GM19467 (cell line): ENCODE measurements at regions not wholly inside any gene's neighbourhood (a gene's known extent, or its start where the extent isn't known, plus 50 kb on each side); places are given as distances from the start of the nearest gene placed in this dataset.
"Not testable (repeated sequence)": the region's sequence is repeated elsewhere in the genome, so short reads cannot be mapped to it uniquely, and the experiment has no call there.

ENCODE experiments used
- ATAC-seq: cut with Tn5 transposase; IDR thresholded peaks from one replicate; pipeline ENCODE4 v1.9.1; 2021; ENCODE audit warnings: mild to moderate bottlenecking, moderate library complexity; ENCODE audit not compliant: unreplicated experiment

DNA sequence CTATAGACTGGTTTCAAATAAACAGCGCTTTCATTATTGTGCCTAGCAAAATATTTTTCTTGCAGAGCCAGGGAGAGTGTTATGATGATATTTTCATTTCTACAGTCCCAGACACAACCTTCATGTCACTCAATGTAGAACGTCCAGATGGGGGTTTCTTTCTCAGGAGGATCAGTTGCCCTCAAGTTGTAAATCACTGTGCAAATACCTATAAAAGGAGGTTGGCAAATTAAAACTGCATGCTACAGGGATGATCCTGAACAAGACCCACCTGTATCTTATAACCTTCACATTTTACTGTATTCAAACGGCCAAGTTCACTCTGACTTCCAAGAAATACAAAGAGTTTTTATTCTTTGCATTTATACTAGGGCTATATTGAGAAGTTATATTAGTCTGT is 486.0 kb downstream of the EDEM1 start:
- ATAC-seq = no peak

DNA sequence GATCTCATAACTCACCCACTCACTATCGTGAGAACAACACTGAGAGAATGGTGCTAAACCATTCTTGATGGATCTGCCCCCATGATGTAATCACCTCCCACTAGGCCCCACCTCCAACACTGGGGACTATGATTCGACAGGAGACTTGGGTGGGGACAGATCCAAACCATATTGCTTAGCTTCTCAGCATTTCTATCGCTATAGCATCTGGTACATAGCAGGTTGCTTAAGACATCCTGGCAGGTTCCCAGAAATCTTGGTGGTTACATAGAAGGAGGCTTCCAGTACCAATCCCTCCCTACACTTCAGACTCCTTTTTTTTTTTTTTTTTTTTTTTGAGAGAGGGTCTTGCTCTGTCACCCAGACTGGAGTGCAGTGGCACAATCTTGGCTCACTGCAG is 487.8 kb downstream of the EDEM1 start:
- ATAC-seq = no peak

DNA sequence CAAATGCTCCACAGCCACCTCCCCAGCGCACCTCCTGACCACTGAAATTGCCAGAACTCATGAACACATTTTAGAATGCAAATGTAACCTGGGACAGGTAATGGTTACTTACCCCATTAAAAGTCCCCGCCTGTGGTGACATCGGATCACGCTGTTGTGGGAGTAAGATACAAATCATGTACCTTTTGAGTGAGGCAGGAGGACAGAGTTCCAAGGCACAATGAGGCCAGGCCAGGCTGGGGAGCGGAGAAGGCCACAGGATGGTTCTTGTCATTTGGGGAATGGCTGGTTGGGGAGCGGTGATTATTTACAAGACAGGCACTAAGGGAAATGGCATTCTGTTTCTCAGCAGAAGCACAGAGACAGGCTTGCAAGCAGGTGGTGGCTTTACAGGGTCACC is 490.0 kb downstream of the EDEM1 start:
- no peak for ATAC-seq

DNA sequence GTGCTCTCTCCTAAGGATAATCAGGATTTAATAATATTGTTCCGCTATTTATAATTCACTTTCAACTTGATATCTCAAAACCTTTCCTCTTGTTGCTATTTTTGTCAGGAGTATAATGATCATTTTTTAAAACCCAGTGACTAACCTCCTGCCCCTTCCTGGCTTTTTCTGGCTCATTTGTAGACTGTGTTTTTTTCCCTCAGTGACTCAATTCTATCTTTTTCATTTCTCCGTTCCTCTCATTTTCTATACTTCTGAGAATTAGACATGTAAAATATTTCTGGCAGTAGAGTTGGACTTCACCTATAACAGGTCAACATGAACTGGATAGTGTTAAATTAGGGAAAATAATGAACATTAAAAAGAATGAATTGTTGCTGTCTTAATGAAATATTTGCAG is 490.7 kb downstream of the EDEM1 start:
- no peak for ATAC-seq

DNA sequence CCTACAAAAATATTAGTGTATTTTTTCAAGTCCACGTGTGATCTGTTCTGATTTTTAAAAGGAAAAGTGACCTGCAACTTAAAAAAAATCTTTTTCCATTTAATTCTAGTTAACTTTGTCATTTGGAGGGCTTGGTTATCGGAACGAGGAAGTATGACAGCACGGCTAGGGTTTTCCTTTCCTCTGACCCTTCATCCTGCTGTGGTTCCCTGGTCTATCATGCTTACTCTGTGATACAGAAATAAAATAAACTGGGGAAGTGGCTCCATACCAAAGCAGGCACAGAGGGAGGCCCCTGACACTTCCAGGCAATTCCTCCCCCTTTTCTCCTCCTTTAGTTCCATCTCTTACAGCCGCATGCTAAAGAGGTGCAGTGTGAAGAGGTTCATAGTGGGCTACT is 491.3 kb downstream of the EDEM1 start:
- ATAC-seq = no peak

DNA sequence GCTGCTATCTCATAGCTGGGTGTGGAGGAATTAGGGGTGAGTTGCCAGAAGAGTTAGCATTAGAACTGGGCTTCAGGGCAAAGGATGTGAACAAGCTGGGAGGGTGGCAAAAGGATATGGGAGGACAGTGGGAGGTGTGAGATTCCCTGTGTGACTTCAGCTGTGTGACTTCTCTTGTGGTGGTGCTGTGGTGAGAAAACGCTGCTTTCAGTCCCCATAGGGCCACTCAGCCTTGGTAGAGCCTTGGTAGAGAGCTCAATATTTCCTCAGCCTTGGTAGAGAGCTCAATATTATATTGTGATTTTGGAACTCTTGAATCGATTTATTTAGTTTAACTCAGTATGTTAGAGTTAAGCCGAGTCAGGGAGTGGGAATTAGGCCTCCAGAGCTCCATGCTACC is 499.7 kb downstream of the EDEM1 start:
- ATAC-seq = no peak

DNA sequence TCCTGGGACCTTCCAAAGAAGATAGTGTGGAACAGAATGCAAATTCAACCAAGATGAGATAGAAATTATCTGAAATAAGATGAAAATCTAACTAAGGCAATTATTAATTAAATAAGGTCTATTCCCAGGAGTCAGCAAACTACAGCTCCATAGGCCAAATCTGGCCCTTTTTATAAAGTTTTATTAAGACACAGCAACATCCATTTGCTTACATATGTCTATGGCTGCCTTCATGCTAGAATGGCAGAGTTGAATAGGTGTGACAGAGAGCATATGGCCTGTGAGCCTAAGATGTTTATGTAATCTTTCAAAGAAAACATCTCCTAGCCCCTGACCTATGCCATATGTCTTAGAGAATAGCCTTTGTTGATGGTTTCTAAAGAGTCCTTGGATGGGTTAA is 503.0 kb downstream of the EDEM1 start:
- no peak for ATAC-seq

DNA sequence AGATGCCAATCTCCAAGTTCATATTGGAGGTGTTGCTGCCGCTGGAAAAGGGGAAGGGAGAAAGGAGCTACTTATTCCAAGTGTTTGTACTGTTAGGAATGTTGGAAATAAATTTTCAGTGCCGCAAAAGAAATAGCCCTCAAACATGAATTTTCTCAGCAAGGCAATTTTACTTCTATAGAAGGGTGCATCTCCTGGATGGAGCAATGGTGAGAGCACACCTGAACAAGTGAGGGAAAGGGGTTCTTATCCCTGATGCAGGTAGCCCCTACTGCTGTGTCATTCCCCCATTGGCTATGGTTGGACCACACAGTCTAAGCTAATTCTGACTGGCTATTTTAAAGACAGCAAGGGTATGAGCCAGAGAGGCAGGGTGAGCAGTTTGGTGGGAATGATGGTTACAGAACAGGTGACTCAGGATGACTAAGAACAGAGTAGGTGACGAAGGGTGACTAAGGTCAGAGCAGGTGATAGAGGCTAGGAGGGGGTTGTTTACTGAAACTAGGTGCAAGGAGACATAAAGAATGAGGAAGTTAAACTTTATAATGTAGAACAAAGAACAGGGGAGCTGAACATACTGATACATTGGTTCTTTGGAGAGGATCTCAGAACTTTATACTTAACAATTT is 503.5 kb downstream of the EDEM1 start:
- ATAC-seq = no peak

DNA sequence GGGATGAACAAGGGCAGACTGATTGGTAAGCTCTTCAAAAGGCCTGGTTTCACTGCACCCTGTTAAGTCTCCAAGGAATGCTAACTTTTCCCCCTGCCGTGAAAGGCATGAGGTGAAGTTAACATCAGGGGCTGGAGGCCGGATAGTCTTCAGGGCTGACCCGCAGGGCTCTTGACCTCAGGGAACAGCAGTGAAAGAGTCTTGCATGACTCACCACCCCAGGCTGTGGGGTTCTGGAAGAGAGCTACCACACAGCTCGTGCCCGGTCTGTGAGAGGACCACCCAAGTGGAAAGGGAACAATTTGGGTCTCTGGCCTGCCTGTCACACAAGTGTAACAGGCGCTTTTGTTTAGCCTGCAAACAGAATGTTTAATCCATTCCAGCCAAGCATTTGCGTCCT is 504.9 kb downstream of the EDEM1 start:
- ATAC-seq = no peak

DNA sequence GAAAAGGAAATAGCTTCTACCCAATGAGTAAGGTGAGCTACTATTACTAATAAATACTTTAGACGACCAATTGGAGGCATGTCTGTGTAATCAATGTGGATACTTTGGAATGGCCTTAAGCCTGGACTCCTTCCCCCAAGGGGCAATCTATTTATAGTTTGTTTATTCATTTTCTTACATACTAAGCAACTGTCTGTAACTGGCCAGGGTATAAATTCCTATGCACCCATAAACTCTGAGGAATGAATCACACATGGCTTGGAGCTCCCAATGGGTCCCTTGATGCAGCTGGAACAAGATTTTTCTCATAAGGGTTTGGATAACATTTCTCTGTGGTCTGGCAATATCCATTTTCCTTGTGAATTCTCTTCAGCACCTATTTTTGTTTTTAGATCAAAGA is 506.8 kb downstream of the EDEM1 start:
- ATAC-seq = no peak

DNA sequence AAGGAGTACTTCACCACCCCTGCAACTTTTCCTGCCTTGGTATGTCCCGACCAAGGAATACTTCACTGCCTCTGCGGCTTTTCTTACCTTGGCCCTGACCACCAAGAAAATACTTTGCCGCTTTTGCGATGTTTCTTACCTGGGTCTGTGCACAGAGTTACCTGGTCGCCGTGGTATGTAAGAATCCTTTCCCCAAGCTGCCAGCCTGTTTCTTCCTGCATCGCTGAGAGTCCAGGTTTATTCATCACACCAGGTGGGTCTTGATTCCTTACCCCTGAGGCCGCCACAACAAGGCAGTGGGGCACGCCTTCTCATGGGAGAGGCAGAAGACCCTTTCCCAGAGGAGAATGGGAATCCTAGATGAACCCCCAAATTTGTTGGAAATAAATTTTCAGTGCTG is 511.3 kb downstream of the EDEM1 start:
- no peak for ATAC-seq

DNA sequence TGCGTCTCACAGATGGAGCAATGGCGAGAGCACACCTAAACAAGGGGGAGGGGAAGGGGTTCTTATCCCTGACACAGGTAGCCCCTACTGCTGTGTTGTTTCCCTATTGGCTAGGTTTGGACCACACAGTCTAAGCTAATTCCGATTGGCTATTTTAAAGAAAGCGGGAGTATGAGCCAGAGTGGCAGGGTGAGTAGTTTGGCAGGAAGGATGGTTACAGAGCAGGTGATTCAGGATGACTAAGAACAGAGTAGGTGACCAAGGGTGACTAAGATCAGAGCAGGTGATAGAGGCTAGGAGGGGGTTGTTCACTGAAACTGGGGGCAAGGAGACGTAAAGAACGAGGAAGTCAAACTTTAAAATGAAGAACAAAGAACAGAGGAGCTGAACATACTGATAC is 511.8 kb downstream of the EDEM1 start:
- ATAC-seq = no peak

DNA sequence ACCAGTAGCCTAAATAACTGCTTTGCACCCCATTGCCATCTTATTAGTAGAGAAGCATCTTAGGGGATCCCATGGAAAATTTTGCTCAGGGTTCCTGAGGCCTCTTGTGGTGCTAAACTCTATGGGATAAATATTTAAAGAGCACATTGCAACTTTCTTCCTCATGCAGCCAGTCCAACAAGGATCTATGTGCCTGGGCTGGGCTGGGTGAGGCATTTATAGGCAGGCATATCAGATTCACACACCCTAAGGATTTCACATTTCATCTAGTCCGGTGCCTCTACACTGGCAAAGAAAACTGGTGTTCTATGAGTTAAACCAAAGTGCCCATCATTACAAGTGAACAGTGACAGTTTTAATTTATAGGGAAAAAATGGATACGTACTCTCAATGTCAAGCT is 512.3 kb downstream of the EDEM1 start:
- no peak for ATAC-seq

DNA sequence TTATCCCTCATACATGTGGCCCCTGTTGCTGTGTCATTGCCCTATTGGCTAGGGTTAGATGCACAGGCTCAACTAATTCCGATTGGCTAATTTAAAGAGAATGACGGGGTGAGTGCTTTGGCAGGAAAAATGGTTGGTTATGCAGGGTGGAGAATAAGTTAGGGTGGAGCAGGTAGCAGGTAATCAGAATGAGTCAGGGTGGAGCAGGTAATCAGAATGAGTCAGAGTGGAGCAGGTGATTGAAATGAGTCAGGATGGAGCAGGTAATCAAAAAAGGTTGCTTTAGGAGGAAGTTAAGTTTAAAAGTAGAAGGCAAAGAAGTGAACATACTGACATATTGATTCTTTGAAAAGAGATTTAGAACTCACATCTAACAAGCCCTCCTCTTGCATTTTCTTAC is 513.5 kb downstream of the EDEM1 start:
- ATAC-seq = not testable (repeated sequence)

DNA sequence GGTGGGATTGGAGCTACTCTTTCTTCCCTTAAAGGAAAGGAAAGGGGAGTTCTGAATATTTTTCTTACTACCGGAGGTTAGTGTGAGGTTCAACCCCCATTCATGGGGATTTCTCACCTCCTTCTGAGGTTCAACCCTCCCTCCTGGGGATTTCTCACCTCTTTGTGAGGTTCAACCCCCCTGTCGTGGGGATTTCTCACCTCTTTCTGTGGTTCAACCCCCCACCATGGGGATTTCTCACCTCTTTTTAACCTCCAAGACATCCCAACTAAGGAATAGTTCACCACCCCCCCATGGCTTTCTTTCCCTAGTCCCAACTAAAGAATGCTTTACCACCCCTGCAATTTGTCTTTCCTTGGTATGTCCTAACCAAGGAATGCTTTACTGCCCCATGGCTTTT is 520.3 kb downstream of the EDEM1 start:
- ATAC-seq = no peak

DNA sequence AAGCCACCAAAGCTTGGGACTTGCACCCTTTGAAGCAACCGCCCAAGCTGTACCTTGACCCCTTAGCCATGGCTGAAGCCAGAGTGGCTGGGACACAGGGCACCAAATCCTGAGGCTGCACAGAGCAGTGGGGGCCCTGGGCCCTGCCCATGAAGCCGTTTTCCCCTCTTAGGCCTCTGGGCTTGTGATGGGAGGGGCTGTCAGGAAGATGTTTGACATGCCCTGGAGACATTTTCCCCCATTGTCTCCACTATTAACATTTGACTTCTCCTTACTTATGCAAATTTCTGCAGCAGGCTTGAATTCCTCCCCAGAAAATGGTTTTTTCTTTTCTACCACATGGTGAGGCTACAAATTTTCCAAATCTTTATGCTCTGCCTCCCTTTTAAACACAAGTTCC is 522.2 kb downstream of the EDEM1 start:
- ATAC-seq = no peak

DNA sequence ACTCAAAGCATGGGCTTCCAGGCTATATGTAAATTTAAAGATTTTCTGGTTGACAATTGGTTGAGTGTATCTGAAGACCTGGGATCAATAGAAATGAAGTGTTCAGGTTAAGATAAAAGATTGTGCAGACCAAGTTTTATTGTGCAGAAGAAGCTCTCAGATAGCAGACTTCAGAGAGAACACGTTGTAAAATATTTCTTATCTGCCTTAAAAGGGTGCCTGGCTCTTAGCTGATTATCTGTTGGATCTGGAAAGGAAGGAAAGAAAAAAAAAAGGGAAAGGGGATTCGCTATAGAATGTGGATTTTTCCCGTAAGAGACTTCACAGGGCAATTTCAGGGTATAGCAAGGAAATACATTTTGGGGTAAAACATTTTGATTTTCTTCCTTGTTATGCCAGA is 523.2 kb downstream of the EDEM1 start:
- ATAC-seq = no peak

DNA sequence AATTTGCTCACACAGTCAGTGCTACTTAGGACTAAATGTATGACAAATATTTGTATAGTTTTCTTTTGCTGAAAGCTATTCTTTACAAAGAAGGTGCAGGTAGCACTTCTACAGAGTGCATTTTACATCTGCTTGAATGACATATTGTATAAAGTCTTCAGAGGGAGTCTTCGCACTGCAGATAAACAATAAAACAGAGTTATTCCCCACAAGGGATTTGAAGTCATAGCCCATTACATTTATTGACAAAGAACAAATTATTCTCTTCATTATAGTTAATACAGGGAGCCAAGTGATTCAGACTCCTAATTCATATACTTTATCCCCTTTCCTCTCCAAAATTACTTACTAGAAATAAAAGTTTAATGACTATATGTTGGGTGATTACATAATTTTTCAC is 529.7 kb downstream of the EDEM1 start:
- ATAC-seq = no peak

DNA sequence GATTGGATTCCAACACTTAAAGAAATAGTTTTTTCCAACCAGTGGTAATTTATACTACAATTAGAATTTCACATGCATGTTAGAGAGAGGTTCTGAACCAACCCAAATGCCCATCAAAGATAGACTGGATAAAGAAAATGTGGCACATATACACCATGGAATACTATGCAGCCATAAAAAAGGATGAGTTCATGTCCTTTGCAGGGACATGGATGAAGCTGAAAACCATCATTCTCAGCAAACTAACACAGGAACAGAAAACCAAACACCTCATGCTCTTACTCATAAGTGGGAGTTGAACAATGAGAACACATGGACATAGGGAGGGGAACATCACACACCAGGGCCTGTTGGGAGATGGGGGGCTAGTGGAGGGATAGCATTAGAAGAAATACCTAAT is 532.2 kb downstream of the EDEM1 start:
- not testable (repeated sequence) for ATAC-seq

DNA sequence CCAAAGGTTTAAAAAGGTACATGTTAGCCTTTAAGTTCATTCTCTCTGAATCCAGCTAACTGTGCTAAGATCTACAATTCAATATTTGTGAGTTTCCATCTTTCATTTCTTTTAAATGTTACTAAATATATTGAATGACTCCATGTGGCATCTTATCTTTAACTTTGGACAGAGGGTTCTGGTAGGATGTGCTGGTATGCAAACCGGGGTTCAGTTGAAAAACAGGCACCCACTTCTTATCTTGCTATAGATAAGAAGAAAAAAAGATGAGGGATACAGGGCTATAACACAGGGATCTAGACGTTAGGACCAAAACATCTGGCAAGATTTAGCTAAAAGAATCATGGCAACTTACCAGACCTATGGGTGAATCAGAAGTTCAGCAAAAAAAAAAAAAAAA is 538.3 kb downstream of the EDEM1 start:
- ATAC-seq = no peak

DNA sequence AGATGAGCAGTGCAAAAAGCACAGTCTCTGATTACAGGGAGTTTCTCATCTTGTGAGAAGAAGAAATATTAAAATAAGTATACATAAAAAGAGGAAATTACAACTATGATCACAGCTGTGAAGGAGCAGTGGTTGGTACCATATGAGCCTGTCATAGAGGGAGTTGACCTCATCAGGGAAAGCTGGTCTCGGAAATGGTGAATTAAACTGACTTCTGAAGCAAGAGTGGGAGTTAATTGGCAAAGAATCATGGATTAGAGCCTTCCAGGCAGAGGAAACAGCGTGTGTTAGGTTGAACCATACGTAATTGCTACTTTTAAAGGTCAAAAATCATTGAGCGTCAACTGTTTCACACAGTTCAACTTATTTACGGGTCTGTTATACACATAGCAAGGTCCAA is 539.1 kb downstream of the EDEM1 start:
- ATAC-seq = no peak

DNA sequence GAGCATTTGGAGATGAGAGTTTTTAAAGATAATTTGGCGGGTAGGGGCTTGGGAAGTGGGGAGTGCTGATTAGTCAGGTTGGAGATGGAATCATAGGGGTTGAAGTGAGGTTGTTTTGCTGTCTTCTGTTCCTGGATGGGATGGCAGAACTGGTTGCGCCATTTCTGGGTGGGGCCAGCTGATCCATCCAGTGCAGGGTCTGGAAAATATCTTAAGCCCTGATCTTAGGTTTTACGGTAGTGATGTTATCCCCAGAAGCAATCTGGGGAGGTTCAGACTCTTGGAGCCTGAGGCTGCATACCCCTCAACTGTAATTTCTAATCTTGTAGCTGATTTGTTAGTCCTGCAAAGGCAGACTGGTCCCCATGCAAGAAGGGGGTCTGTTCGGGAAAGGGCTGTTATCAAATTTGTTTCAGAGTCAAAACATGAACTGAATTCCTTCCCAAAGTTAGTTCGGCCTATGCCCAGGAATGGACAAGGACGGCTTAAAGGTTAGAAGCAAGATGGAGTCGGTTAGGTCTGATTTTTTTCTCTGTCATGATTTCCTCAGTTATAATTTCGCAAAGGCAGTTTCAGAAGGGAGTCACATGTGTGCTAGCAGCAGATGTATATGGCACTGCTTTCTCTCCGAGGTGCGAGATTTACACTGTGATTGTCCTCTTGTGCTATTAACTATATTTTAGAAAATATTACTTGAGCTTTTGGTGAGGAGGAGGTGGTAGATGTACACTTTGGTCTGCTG is 540.4 kb downstream of the EDEM1 start:
- ATAC-seq = no peak

DNA sequence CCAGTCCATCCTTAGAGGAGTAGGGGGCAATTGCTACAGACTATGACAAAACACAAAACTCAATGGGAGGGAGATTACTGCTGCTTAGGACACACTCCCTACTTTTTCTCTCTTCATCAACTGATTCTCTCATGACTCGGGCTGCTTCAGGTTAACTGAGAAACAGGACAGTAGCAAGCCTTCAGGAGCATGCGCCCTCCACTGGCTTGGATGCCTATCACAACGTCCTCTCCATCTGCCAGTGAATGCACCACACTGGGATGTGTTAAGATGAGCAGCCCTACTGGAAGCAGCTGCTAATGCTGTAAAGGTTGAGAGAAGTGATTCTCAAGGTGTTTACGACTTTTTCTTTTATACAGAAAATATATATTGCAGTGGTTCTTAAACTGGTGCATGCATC is 542.3 kb downstream of the EDEM1 start:
- ATAC-seq = no peak
